ENCODE measurements at regions not wholly inside any gene's neighbourhood (a gene's known extent, or its start where the extent isn't known, plus 50 kb on each side); places are given as distances from the start of the nearest gene placed in this dataset.

DNA sequence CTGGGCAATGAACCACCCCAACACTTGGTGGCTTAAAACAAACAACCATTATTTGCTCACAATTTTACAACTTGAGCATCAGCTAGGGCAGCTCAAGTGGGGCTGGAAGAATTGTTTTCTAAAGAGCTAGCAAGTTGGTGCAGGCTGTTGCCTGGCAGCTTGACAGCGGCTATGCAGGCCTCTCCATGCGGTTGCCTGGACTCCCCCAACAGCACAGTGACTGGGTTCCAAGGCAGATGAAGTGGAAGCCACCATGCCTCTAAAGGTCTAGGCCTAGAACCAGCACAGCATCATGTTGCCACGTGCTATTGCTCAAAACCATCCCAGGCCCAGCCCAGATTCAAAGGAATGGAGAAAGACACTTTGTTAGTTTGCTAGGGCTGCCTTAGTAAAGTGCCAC, 114.8 kb downstream of the BCOR start:
- no peak for DNase-seq

DNA sequence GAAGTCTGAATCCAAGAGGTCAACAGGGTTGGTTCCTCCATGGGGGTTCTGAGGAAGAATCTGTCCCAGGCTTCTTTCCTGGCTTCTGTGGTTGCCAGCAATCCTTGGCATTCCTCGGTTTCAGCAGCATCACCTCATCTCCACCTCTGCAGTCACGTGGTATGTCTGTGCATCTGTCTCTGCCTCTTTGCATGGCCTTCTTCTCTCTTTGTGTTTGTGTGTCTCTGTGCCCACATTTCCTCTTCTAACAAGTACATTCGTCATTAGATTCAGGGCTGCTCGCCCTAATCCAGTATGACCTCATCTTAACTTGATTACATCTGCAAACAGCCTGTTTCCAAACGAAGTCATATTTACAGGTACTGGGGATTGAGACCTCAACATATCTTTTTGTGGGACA, 114.0 kb downstream of the BCOR start:
- peak; percentile 22 for DNase-seq

DNA sequence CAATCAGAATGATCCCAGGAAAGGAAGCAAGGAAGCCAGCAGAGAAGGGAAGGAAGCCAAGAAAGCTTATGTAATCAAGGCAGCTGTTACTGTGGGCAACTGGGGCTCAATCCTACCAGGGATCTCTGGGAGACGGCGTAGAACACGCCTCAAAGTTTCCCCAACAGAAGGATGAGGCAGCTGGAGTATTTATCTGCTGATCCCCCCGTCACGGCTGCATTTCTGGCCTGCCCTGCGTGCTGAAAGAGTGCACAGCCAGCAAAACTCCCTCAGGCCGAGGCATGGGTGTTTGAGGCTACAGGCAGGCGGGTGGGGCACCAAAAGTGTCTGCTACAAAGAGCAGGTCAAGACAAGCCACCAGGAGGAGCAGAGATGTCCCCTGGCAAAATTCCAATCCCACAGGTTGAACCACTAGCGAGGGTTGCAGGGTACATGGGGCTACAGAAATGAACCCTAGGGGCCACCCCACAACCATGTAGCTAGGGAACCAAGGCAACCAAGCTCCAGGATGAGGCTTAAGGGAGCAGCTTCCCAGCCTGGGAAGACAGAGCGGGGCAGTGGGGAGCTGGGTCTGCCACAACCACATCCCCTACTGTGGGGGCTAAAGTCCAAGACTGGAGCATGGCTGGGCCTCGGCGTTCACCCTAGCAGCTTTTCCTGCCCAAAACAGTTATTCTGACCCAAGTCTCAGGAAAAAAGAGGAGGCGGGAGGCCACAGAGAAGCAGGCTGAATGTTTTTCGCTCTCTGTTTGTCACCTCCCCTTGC, 113.4 kb downstream of the BCOR start:
- DNase-seq, result peak; percentile 46

DNA sequence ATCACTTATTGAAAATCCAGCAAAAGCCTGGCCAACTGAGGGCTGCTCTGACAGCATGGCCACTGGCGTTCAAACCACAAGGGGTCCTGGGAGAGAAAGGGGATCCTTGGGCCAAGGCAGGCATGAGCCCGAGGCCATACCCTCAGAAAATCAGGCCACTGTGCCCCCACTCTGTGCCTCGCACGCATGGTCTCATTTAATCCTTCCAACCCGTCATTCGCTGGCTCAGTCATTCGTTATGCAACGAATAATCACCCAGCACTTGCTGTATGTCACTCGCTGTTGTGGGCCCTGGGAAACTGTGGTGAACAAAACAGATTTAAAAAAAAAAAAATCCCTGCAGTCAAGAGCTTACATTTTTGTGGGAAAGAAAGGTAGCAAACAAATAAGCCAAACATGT, 112.7 kb downstream of the BCOR start:
- no peak for DNase-seq

DNA sequence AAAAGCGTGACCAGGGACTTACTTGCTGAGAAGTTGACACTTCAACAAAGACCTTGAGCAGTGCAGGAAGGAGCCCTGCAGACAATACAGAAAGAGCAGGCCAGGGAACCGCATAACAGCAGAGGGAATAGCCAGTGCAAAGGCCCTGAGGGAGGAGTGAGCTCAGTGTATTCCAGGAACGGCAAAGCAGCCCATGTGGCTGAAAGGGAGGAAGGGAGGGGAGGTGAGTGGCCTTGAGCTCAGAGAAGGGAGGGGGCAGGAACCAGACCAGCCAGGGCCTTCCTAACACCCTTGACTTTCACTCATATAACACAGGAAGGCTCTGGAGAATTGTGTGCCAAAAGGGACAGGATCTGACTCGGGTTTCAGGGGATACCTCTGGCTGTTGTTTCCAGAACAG, 112.2 kb downstream of the BCOR start:
- DNase-seq, result no peak

DNA sequence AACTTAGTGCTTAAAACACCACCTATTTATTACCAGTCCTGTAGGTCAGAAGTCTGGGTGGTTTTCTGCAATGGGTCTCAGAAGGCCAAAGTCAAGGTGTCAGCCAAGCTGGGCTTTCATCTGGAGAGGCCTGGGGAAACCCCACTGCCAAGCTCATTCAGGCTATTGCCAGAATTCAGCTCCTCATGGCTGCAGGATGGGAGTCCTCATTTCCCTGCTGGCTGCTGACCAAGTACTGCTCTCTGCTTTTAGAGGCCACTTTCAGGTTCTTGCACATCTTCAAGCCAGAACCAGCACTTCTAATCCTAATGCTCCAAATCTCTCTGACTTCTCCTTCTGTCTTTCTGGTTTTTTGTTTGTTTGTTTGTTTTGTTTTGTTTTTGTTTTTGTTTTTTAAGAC, 109.3 kb downstream of the BCOR start:
- DNase-seq, result no peak

DNA sequence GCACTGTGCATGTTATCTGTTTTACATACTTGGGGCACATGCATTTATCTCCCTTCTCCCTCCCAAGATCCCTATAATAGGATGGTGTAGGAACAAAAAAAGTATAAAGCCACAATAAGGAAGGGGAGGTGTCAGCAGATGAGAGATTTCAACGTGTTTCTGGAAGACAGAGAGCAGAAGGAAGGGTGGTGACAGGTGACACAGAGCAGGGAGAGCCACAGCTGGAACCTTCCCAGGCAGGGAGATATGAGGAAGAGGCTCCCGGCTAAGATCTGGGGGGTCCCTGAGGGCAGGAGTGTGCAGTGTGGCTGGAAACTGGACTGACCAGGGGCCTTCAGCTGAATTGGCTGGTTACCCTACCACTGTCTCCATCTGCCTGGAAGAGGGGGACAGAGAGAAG, 107.4 kb downstream of the BCOR start:
- DNase-seq, result no peak

DNA sequence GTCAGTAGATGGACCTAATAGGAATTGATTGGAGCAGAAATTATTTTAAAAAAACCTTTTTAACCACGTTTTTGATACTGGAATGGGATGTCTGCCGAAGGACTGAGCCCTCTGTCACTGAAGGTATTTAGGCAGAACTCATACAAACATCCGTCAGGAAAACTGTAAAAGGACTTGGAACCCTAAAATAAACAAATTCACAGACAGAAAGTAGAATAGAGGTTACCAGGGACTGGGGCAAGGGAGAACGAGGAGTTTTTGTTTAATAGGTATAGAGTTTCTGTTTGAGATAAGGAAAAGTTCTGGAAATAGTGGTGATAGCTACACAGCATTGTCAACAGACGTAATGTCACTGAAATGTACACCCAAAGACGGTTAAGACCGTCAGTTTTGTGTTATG, 105.5 kb downstream of the BCOR start:
- no peak for DNase-seq

DNA sequence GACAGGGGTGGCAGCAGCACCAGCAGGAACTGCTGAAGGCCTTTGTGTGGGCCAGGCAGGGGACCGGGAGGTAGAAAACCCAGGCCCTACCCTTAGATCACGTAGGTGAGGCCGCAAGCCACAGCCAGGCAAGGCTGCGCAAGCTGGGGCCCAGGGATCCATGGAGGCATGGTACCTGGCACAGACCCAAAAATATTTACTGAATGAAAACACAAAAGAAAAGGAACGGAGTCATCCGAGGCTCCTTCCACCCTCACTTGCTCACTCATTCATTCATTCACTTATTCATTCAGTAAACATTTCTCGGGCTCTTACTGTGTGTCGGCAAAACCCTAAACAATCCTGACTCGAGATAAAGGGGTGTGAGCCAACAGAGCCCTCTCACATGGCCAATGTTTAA, 102.3 kb downstream of the BCOR start:
- no peak for DNase-seq

DNA sequence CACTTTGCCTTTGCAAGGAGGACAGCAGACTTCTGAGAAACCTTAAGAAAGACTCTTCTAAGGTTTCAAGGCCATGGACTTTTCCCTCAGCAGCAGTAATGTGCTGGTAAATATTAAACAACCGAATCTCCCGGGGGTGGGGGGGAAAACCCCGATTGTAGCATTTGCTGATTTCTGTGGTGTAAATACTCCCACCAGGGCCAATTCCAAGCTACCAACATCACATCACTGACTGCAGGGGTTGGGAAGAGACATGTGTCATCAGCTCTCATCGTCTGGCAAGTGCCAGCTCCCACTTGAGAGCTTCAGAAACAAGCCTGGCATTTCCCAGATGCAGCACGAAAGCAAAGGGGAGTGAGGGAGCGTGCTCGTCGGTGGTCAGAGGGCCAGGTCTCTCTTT, 101.2 kb downstream of the BCOR start:
- no peak for DNase-seq

DNA sequence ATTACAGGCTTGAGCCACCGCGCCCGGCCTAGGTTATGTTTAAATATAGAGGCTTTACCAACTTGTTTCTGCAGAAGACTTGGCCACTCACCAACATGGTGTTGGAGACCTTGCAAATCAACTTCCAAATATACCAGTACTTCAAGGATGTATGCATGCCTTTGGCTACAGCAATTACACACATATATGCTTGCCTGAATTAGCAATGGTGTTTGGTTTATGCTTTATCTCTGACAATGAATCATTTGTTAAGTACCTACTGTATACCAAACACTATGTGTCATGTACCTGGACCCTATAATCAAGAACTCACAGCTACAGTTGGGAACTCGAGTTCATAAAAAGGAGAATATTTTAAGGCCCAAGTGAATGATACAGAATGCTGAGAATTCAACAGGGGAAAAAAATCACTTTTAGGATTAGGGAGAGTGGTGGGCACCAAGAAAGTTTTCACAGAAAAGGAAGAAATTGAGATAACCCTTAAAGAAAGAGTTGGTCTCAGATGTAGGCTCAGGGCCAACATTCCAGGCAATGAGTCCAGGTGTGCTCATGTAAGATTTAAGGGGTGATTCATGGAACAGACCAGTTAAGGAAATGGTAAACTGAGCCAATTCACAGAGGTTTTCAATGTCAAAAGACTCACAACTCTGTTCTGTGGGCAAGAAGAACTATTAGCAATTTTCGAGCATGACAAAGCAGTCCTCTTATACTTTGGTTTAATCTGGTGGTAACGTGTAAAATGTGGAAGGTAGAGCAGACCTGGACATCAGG, 98.9 kb downstream of the BCOR start:
- DNase-seq, result no peak
